H1 (cell line): ENCODE measurements at regions not wholly inside any gene's neighbourhood (a gene's known extent, or its start where the extent isn't known, plus 50 kb on each side); places are given as distances from the start of the nearest gene placed in this dataset.

ENCODE experiments used
- EZH2 ChIP-seq: fragments of 200-600 bp; sonication (generic); IDR thresholded peaks from 2 replicates; pipeline ENCODE4 v1.7.1; 2012; ENCODE audit warnings: low read depth, mild to moderate bottlenecking, moderate library complexity, low read length, inconsistent platforms; ENCODE audit not compliant: severe bottlenecking
- KDM1A ChIP-seq: fragments of 200-600, 300-600 bp; sonication (generic); IDR thresholded peaks from 2 replicates; pipeline ENCODE4 v1.7.1; 2016; ENCODE audit warnings: mild to moderate bottlenecking, low read length, borderline replicate concordance
- POLR2A ChIP-seq, 2 experiments: IDR thresholded peaks; 1 replicate in 1 of 2; 2 replicates in 1 of 2; pipeline ENCODE4 v1.6.1; 2011; ENCODE audit warnings: low read depth in 2 of 2, low read length in 2 of 2, mild to moderate bottlenecking in 2 of 2; ENCODE audit errors: control extremely low read depth in 1 of 2
- POLR2AphosphoS5 ChIP-seq: IDR thresholded peaks from 2 replicates; pipeline ENCODE4 v1.6.1; 2011; ENCODE audit warnings: low read depth, low read length
- TBP ChIP-seq: IDR thresholded peaks from 2 replicates; pipeline ENCODE4 v1.6.1; 2011; ENCODE audit warnings: low read depth, low read length, improper control_type of control experiment
- ZNF274 ChIP-seq: IDR thresholded peaks from 2 replicates; pipeline ENCODE4 v1.7.0; 2012; ENCODE audit warnings: low read length, borderline replicate concordance; ENCODE audit errors: extremely low read depth
- TF ChIP-seq, protein P1 (sequence below), 3 experiments: IDR thresholded peaks; 1 replicate in 2 of 3; 2 replicates in 1 of 3; pipeline versions ENCODE4 v1.5.1 to v1.6.1; 2011; ENCODE audit warnings: low read length in 3 of 3, mild to moderate bottlenecking in 3 of 3, inconsistent platforms in 2 of 3, low read depth in 1 of 3, moderate library complexity in 1 of 3; ENCODE audit not compliant: insufficient read depth in 1 of 3; ENCODE audit errors: control extremely low read depth in 1 of 3
- TF ChIP-seq, protein P2 (sequence below): IDR thresholded peaks from 2 replicates; pipeline ENCODE4 v1.6.1; 2012; ENCODE audit warnings: low read length, inconsistent platforms
- TF ChIP-seq, protein P3 (sequence below): IDR thresholded peaks from 2 replicates; pipeline ENCODE4 v1.6.1; 2011; ENCODE audit warnings: low read length, improper control_type of control experiment

DNA sequence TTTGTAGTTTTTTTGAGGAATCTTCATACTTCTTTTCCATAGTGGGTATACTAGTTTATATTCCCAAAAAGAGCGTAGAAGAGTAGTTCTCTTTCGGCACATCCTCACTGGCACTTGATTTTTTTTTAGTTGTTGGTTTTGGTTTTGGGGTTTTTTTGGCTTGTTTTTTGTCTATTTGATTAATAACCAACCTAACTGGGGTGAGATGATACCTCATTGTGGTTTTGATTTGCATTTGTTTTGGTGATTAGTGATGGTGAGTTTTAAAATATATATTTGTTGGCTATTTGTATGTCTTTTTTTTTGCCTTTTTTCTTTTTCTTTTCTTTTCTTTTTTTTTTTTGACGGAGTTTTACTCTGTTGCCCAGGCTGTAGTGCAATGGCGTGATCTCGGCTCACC lies 69.7 kb upstream of the BTG1 start:
- TF ChIP-seq POLR2AphosphoS5 = no peak
- TF ChIP-seq, protein P1, sequence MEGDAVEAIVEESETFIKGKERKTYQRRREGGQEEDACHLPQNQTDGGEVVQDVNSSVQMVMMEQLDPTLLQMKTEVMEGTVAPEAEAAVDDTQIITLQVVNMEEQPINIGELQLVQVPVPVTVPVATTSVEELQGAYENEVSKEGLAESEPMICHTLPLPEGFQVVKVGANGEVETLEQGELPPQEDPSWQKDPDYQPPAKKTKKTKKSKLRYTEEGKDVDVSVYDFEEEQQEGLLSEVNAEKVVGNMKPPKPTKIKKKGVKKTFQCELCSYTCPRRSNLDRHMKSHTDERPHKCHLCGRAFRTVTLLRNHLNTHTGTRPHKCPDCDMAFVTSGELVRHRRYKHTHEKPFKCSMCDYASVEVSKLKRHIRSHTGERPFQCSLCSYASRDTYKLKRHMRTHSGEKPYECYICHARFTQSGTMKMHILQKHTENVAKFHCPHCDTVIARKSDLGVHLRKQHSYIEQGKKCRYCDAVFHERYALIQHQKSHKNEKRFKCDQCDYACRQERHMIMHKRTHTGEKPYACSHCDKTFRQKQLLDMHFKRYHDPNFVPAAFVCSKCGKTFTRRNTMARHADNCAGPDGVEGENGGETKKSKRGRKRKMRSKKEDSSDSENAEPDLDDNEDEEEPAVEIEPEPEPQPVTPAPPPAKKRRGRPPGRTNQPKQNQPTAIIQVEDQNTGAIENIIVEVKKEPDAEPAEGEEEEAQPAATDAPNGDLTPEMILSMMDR (IDR thresholded peaks at IDR 0.05; ENCODE audit: control extremely low read depth in 1 of 3, insufficient read depth in 1 of 3, low read depth in 1 of 3, low read length in 3 of 3) = no peak
- TF ChIP-seq KDM1A = no peak
- TF ChIP-seq, protein P2, sequence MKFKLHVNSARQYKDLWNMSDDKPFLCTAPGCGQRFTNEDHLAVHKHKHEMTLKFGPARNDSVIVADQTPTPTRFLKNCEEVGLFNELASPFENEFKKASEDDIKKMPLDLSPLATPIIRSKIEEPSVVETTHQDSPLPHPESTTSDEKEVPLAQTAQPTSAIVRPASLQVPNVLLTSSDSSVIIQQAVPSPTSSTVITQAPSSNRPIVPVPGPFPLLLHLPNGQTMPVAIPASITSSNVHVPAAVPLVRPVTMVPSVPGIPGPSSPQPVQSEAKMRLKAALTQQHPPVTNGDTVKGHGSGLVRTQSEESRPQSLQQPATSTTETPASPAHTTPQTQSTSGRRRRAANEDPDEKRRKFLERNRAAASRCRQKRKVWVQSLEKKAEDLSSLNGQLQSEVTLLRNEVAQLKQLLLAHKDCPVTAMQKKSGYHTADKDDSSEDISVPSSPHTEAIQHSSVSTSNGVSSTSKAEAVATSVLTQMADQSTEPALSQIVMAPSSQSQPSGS = no peak
- no peak for TF ChIP-seq EZH2
- no peak for TF ChIP-seq ZNF274
- TF ChIP-seq, protein P3, sequence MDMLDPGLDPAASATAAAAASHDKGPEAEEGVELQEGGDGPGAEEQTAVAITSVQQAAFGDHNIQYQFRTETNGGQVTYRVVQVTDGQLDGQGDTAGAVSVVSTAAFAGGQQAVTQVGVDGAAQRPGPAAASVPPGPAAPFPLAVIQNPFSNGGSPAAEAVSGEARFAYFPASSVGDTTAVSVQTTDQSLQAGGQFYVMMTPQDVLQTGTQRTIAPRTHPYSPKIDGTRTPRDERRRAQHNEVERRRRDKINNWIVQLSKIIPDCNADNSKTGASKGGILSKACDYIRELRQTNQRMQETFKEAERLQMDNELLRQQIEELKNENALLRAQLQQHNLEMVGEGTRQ = no peak
- no peak for TF ChIP-seq POLR2A (IDR thresholded peaks at IDR 0.05; ENCODE audit: control extremely low read depth in 1 of 2, low read depth in 2 of 2, low read length in 2 of 2)
- no peak for TF ChIP-seq TBP
